NT2/D1 (cell line): ENCODE measurements at regions not wholly inside any gene's neighbourhood (a gene's known extent, or its start where the extent isn't known, plus 50 kb on each side); places are given as distances from the start of the nearest gene placed in this dataset.

Experiments
- SUZ12 ChIP-seq: IDR thresholded peaks from 2 replicates; pipeline ENCODE4 v1.6.1; 2011; ENCODE audit not compliant: insufficient read length, insufficient read depth; ENCODE audit errors: extremely low read depth
- YY1 ChIP-seq: IDR thresholded peaks from 2 replicates; pipeline ENCODE4 v1.6.1; 2011; ENCODE audit not compliant: insufficient read length, insufficient read depth
- ZNF274 ChIP-seq: IDR thresholded peaks from 2 replicates; pipeline ENCODE4 v1.6.1; 2011; ENCODE audit warnings: mild to moderate bottlenecking, low read depth, low read length

DNA sequence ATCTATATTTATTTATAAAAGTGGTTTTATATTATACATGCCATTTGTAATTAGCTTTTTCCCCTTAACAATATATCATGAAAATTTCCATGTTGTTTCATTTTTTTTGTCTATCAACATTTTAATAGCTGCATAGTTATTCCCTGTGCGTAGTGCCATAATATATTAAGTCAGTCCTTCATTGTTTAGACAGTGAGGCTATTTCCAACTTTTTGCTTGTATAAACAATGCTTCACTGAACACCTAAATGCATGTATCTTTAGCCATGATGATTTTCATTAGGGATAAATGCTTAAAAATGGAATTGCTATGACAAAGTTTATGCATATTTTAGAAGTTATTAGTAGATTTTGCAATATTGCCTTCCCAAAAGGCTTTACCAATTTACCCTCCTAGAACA lies 80.7 kb upstream of the STC2 start:
- TF ChIP-seq SUZ12 (no peak), ZNF274 (no peak), YY1 (no peak)
